ENCODE measurements at regions not wholly inside any gene's neighbourhood (a gene's known extent, or its start where the extent isn't known, plus 50 kb on each side); places are given as distances from the start of the nearest gene placed in this dataset.
"Not testable (repeated sequence)": the region's sequence is repeated elsewhere in the genome, so short reads cannot be mapped to it uniquely, and the experiment has no call there.

DNA sequence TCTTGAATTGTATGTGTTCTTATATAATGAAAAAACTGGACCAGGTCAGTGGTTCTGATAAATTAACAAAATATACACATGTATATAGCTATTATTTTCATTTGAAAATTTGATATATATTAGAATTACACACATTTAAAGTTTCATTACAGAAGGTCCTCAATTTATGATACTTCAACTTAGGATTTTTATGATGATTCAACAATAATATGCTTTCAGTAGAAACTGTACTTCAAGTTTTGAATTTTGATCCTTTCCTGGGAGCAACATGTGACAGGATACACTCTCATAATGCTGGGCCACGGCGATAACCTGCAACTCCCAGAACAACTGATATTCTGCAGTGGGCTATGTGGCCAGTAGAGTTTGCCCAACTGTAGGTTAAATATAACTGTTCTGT lies 344.7 kb downstream of the TAF11L14 start:
- H3K4me3 ChIP-seq (ENCODE audit: low read depth, low read length), result no peak overlapping the region
- TF ChIP-seq, protein P1, sequence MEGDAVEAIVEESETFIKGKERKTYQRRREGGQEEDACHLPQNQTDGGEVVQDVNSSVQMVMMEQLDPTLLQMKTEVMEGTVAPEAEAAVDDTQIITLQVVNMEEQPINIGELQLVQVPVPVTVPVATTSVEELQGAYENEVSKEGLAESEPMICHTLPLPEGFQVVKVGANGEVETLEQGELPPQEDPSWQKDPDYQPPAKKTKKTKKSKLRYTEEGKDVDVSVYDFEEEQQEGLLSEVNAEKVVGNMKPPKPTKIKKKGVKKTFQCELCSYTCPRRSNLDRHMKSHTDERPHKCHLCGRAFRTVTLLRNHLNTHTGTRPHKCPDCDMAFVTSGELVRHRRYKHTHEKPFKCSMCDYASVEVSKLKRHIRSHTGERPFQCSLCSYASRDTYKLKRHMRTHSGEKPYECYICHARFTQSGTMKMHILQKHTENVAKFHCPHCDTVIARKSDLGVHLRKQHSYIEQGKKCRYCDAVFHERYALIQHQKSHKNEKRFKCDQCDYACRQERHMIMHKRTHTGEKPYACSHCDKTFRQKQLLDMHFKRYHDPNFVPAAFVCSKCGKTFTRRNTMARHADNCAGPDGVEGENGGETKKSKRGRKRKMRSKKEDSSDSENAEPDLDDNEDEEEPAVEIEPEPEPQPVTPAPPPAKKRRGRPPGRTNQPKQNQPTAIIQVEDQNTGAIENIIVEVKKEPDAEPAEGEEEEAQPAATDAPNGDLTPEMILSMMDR (IDR thresholded peaks at IDR 0.05; ENCODE audit: borderline replicate concordance, insufficient read depth, low read depth, low read length), result no peak

DNA sequence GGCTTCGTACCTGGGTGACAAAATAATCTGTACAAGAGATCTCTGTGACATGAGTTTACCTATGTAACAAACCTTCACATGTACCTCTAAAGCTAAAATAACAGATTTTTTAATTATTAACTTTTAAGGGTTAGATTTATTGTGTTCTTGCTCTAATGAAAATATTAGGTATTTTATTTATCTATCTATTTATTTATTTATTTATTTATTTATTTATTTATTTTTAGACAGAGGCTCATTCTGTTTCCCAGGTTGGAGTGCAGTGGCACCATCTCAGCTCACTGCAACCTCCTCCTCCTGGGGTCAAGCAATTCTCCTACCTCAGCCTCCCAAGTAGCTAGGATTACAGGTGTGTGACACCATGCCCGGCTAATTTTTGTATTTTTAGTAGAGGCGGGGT lies 348.4 kb downstream of the TAF11L14 start:
- H3K4me3 ChIP-seq (ENCODE audit: low read depth, low read length), result not testable (repeated sequence)

DNA sequence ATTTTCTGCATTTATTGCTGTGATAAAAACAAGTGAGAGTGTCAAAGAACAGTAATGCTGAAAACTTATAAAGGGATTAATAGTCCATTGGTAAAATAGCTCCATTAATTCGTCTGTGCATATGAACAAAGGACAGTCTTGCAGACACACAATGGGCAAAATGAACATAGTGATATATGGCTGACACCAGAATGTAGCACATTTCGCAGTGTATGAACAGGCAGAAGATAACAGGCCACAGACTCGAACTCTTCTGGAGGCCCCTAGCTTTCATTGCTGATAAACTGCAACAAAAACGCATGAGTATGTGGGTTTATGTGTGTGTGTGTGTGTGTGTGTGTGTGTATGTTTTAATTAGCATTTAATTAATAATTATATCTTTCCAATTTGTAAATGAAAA lies 354.8 kb downstream of the TAF11L14 start:
- TF ChIP-seq, protein P1 (IDR thresholded peaks at IDR 0.05; ENCODE audit: borderline replicate concordance, insufficient read depth, low read depth, low read length), result no peak

DNA sequence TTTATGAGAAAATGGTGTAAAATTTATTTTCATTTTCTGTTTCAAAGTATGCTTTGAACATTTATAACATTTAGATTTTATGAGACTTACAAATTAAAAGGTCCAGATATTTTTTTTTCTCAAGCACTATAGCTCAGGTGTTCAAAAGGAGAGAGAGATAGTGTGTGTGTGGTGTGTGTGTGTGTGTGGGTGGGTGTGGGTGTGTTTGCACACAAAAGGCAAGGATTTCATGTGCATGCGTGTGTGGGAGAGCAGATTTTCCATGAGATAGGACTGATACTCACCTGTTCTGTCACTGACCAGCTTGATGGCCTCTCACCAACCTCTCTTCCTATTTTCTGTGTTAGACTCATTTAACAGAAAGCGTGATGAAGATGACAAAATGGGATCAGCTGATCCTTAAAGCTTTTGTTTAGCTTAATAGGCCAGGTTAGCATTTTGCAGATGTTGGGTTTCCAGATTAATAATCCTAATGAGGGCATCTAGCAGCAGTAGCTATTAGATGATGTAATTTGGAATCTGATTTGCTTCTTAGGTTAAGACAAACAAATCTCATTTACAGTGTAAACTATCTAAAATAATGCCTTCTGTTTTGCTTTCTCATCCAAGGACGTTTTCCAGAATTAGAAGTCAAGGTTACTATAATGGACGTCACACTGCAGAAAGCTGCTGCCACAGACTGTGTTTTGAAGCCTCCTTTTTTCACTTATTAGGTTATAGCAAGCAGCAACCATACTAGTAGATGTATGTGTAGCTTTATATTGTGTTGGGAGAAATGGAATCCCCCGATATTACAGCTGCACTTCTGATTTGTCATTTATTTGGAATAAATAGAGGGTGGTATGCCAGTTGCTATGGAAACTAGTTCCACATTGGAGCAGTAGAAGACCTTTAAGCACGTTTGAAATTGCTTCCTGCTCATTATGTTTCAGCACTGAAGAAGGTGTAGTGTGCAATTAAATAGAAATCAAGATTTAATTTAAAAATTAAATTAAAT lies 355.6 kb downstream of the TAF11L14 start:
- H3K4me3 ChIP-seq (ENCODE audit: low read depth, low read length), result no peak overlapping the region
- TF ChIP-seq, protein P1 (IDR thresholded peaks at IDR 0.05; ENCODE audit: borderline replicate concordance, insufficient read depth, low read depth, low read length), result no peak

More for the DNA sequence above, 354.8 kb downstream of the TAF11L14 start:
- H3K4me3 ChIP-seq (ENCODE audit: low read depth, low read length), result no peak overlapping the region

DNA sequence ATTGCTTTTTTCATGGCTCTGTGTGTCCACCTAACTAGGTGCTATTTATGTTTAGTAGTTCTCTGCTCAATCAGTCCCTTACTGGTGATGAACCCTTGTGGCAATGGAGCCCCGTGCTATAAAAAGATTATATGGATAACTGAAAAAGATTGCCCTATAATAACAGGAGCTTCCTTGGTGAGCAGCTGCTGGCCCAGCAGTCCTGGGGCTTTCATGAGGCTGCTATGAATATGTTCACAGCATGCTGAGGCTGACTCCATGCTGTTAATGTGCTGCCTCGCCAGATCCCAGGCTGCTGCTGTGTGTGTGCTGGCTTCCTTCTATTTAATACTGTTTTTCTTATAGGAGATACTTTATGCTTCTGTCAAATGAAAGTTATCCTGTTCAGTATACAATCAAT lies 357.5 kb downstream of the TAF11L14 start:
- H3K4me3 ChIP-seq (ENCODE audit: low read depth, low read length), result no peak overlapping the region
- TF ChIP-seq, protein P1 (IDR thresholded peaks at IDR 0.05; ENCODE audit: borderline replicate concordance, insufficient read depth, low read depth, low read length), result no peak

DNA sequence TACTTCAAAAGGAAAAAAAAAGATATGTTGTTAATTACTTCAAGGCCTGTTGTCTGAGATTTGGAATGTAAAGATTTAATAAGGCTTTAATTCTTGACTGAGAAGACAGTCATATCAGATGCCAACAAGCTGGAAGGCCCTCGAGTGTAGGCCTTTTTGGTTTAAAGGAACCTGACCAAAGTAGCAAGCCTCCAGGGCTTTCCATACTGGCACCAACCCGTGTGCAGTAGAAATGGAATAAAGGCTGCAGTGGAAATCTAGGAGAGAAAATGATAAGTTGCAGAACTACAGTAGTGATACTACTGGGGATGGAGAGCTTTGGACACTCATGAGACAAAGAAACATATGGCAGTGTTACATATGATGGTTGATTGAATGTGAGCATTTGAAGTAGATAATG lies 358.0 kb downstream of the TAF11L14 start:
- no peak overlapping the region for H3K4me3 ChIP-seq (ENCODE audit: low read depth, low read length)
- TF ChIP-seq, protein P1 (IDR thresholded peaks at IDR 0.05; ENCODE audit: borderline replicate concordance, insufficient read depth, low read depth, low read length), result no peak

DNA sequence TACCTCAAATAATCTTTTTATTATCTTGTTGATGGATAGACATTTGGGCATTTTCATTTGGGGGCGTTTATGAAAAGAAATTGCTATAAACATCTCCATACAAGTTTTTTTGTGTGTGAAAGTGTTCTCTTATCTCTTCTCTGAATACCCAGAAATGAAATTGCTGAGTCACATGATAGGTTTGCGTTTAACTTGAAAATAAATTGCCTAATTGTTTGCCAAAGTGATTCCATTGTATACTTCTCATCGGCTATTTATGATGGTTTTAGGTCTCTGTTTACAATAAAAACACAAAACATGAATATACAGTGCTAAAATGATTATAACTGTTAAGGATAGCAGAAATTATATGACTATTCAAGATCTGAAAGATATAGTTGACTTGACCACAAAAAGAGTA lies 361.7 kb downstream of the TAF11L14 start:
- TF ChIP-seq, protein P1 (IDR thresholded peaks at IDR 0.05; ENCODE audit: borderline replicate concordance, insufficient read depth, low read depth, low read length), result no peak
- no peak overlapping the region for H3K4me3 ChIP-seq (ENCODE audit: low read depth, low read length)

Data from GM12875 (cell line).